ENCODE measurements at regions not wholly inside any gene's neighbourhood (a gene's known extent, or its start where the extent isn't known, plus 50 kb on each side); places are given as distances from the start of the nearest gene placed in this dataset.

- DNase-seq (ENCODE audit: low read depth in 3 of 3, low spot score in 2 of 3) = no peak
Observed at GRCh38 chr20:57870597-57871236, 160.9 kb upstream of the PMEPA1 start.

DNA sequence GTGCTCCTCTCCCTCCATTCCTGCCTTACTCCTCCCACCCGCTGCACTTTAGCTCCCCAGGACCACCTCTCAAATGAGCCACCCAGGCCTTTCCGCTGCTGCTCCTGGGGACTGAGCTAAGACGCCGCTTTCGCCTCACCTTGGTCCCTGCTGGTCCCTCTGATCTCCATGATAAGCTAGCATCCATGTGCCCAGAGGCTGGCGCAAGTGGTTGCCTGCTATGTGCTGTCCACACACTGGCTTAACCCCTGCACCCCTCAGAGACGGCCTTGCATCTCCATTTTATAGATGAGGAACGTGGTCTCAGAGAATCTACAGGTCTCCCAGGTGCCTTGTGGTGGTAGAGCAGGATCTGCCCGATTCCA lies 160.1 kb upstream of the PMEPA1 start:
- no peak for DNase-seq (ENCODE audit: low read depth in 3 of 3, low spot score in 2 of 3)

- DNase-seq (ENCODE audit: low read depth in 3 of 3, low spot score in 2 of 3) = no peak
Observed at GRCh38 chr20:57869291-57869950, 159.6 kb upstream of the PMEPA1 start.

- no peak for DNase-seq (ENCODE audit: low read depth in 3 of 3, low spot score in 2 of 3)
Observed at GRCh38 chr20:57868310-57868709, 158.5 kb upstream of the PMEPA1 start.

DNA sequence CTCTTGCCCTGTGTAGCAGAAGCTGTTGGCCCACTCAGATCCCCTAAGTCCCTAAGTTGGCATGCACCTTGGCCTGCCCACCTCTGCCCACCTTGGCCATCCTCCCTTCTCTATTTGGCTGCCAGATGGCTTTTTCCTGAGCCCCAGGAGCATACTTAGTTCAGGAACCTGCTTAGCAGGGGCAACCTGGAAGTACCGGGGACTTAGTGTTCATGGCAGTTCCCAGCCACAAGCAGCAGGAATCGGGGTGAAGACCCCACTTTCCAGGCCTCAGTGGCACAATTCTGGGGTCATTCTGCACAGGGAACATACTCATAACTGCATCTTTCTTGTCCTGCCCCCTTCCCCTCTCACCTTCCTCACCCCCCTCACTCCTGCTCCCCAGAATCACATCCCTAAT lies 158.0 kb upstream of the PMEPA1 start:
- DNase-seq (ENCODE audit: low read depth in 3 of 3, low spot score in 2 of 3) = no peak

GRCh38 chr20:57867181-57867803 lies 157.5 kb upstream of the PMEPA1 start:
- DNase-seq (ENCODE audit: low read depth in 3 of 3, low spot score in 2 of 3) = no peak

DNA sequence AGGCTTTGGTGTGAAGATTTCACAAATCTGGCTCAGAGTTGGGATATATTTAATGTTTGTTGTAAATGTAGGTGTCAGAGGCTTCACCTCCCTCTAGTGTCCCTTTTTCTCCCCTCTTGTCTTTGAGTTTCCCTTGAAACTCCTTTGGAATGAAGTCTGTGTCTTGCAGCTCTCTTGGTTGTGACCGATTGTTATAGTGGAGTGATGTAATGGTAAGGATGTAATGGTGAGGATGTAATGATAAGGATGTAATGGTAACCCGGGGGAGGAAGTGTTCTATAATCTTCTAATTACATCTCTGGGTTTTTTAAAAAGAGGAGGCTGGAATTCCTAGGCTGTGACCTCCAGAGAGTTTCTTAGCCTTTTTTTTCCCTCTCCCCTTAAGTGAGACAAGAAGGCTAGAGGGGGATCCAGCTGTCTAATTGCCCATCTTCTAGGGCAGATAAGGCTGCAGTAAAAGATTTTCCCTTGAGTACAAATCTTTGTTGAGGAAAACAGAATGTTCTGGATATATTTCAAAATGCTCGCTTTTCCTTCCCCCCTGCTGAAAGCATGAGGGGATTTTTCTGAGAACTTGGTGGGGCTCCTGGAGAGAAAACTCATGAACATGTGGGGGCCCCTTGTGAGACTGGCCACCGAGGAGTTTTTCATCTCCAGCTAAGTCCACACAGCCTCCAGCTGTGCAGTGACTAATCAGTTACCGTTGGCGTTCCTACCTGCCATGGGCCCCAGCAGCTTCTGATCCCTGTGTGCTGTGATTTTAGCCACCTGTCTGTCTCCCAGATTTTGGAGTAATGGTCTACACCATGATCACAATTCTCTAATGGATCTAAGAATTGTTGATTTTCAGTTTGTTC lies 156.7 kb upstream of the PMEPA1 start:
- no peak for DNase-seq (ENCODE audit: low read depth in 3 of 3, low spot score in 2 of 3)

- no peak for DNase-seq (ENCODE audit: low read depth in 3 of 3, low spot score in 2 of 3)
Observed at GRCh38 chr20:57865266-57865665, 155.5 kb upstream of the PMEPA1 start.

- DNase-seq (ENCODE audit: low read depth in 3 of 3, low spot score in 2 of 3) = no peak
Observed at GRCh38 chr20:57860576-57860975, 150.8 kb upstream of the PMEPA1 start.

DNA sequence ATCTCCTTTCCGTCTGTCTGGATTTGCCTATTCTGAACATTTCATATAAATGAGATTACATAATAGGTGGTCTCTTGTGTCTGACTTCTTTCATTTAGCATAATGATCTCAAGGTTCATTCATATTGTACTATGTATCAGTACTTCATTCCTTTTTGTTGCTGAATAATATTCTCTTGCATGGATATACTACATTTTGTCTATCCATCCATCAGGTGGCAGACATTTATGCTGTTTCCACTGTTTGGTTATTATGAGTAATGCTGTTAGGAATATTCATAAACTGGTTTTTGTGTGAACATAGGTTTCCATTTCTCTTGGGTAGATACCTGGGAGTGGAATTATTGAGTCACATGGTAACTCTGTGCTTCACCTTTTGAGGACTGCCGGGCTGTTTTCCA lies 148.2 kb upstream of the PMEPA1 start:
- DNase-seq (ENCODE audit: low read depth in 3 of 3, low spot score in 2 of 3) = no peak

DNA sequence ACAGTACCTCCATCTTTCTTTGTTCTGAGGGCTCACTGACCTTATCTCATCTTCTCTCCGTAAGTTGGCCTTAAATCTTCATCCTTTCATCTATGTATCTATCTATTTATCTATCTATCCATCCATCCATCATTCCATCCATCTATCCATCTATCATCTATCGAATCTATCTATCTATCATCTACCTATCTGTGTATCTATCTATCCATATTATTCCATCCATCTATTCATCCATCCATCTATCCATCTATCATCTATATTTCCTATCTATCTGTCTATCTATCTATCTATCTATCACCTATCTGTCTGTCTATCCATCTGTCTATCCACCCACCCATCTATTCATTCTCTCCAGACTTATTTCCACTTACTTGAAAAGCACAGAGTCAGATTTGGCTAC lies 147.3 kb upstream of the PMEPA1 start:
- DNase-seq (ENCODE audit: low read depth in 3 of 3, low spot score in 2 of 3) = no peak

DNA sequence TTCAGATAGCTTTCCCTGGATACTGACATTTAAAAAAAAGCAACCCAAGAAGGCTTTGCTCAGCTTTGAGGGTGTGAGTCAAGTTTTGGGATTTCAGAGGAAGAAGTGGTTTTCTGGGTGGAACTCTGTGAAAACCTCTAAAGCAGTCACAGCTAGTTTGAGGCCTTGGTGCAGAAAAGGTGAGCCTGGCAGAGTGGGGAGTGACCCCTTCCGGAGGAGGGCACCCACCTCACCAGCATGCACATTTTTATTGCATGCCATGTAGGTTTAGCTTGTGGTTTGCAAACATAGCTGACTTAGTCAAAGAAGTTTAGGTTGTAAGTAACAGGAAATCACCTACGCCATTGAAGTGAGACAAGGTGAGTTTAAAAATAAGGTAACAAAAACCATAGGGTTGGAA lies 146.8 kb upstream of the PMEPA1 start:
- DNase-seq (ENCODE audit: low read depth in 3 of 3, low spot score in 2 of 3) = no peak

DNA sequence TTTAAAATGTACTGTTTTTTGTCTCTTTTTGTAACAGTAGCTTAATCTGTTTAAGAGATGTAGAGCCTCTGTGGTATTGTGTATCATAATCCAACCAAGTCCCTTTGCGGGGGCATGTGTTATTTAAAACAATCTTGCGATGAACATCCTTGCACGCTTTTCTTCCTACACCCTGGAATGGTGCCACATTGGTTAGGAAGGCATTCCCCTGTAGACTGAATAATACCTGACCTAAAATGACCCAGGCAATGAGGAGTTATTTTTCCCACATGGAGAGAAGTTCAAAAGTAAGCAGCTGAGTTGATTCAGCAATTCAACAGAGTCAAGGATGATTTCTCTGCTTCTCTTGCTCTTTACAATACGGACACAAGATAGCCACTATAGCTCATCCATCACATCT lies 142.0 kb upstream of the PMEPA1 start:
- no peak for DNase-seq (ENCODE audit: low read depth in 3 of 3, low spot score in 2 of 3)

DNA sequence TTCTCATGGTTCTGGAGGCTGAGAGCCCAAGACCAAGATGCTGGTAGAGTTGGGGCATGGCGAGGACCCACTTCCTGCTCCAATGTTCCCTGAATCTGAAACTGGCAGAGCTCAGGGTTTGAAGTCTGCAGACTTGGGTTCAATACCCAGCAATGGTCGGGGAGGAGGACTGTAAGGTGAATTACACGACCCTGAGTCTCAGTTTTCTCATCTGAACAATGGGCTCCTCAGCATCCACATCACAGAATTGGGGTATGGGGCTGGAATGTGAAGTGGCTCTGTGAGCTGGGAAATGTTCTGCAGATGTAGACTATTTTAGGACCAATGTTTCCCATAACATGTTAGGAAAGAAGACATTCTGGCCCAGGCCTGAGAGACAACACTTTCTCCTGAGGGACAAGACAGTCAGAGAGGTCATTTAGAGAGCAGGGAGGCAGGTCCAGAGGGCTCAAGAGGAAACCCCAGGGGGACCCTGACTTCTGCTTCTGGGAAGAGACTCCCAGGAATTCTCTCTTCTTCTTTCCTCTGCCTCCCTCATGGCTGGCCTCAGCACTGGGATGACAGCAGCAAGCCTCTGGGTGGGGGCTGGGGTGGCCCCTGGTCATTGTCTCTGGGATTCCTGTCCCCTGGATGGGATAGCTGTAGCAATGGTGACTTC lies 141.3 kb upstream of the PMEPA1 start:
- no peak for DNase-seq (ENCODE audit: low read depth in 3 of 3, low spot score in 2 of 3)

DNA sequence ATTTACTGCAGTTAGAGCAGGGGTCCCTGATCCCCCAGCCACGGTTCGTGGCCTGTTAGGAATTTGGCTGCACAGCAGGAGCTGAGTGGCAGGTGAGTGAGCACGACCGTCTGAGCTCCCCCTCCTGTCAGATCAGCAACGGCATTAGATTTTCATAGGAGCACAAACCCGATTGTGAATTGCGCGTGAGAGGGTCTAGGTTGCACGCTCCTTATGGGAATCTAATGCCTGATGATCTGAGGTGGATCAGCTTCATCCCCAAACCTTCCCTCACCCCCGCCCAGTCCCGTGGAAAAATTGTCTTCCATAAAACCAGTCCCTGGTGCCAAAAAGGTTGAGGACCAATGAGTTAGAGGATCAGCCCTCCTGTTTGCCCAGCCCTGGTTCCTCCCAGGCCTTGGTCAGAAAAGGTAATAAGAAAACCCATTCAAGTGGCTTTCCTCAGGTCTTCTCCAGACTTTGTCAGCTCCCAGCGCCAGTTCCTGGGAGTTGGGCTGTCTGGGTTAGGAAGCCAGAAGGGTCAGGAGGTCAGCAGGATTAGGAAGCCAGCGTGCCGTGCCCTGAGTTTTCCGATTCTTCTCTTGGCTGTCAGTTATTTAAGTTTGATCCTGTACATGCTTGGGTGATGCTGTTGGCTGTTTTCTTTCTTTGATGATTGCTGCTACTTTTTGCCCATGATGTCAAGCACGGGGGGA lies 139.9 kb upstream of the PMEPA1 start:
- DNase-seq (ENCODE audit: low read depth in 3 of 3, low spot score in 2 of 3) = no peak

GRCh38 chr20:57849121-57849520 lies 139.3 kb upstream of the PMEPA1 start:
- no peak for DNase-seq (ENCODE audit: low read depth in 3 of 3, low spot score in 2 of 3)

DNA sequence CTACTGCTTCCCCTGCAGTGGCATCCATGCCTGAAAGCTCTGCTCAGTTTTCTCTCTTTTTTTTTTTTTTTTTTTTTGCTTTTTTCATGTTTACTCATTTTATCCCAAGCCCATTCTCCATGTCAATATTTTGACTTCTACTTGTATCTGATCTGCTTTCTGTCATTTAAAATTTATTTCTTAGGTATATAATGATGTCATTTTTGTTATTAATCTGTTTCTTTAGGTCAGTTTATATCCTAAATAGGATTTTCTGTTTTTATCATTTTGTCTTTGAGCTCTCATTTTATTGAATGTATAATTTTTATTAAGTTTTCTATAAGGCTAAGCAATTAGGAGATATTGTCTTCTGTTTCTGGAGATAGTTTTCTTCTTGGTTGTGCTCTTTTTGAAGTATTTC lies 138.5 kb upstream of the PMEPA1 start:
- DNase-seq (ENCODE audit: low read depth in 3 of 3, low spot score in 2 of 3) = no peak

GRCh38 chr20:57847104-57847503 lies 137.3 kb upstream of the PMEPA1 start:
- DNase-seq (ENCODE audit: low read depth in 3 of 3, low spot score in 2 of 3) = no peak

- DNase-seq (ENCODE audit: low read depth in 3 of 3, low spot score in 2 of 3) = no peak
Observed at GRCh38 chr20:57844626-57845596, 135.1 kb upstream of the PMEPA1 start.
